ENCODE measurements at regions not wholly inside any gene's neighbourhood (a gene's known extent, or its start where the extent isn't known, plus 50 kb on each side); places are given as distances from the start of the nearest gene placed in this dataset.
"Not testable (repeated sequence)": the region's sequence is repeated elsewhere in the genome, so short reads cannot be mapped to it uniquely, and the experiment has no call there.

GRCh38 chr12:31906557-31907301 is 52.5 kb upstream of the RESF1 start:
- no peak overlapping the region for H3K4me3 ChIP-seq (ENCODE audit: low read depth, low read length)
- TF ChIP-seq, protein P1, sequence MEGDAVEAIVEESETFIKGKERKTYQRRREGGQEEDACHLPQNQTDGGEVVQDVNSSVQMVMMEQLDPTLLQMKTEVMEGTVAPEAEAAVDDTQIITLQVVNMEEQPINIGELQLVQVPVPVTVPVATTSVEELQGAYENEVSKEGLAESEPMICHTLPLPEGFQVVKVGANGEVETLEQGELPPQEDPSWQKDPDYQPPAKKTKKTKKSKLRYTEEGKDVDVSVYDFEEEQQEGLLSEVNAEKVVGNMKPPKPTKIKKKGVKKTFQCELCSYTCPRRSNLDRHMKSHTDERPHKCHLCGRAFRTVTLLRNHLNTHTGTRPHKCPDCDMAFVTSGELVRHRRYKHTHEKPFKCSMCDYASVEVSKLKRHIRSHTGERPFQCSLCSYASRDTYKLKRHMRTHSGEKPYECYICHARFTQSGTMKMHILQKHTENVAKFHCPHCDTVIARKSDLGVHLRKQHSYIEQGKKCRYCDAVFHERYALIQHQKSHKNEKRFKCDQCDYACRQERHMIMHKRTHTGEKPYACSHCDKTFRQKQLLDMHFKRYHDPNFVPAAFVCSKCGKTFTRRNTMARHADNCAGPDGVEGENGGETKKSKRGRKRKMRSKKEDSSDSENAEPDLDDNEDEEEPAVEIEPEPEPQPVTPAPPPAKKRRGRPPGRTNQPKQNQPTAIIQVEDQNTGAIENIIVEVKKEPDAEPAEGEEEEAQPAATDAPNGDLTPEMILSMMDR (IDR thresholded peaks at IDR 0.05; ENCODE audit: insufficient read depth, low read depth, low read length, missing control alignments), result no peak
- DNase-seq (ENCODE audit: low read depth), result peak; percentile 78

DNA sequence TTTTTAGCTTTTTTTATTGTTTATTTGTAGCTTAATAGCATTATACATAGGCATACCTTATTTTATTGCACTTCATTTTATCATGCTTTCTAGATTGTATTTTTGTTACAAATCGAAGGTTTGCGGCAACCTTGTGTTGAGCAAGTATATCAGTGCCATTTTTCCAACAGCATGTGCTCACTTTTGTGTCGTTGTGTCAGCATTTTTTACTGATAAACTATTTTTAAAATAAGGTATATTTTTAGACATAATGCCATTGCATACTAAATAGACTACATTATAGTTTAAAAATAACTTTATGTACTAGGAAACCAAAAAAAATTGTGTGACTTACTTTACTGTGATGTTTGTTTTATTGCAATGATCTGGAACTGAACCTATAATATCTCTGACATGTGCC is 56.2 kb upstream of the RESF1 start:
- H3K4me3 ChIP-seq (ENCODE audit: low read depth, low read length), result no peak overlapping the region
- DNase-seq (ENCODE audit: low read depth), result no peak
- TF ChIP-seq, protein P1 (IDR thresholded peaks at IDR 0.05; ENCODE audit: insufficient read depth, low read depth, low read length, missing control alignments), result no peak

DNA sequence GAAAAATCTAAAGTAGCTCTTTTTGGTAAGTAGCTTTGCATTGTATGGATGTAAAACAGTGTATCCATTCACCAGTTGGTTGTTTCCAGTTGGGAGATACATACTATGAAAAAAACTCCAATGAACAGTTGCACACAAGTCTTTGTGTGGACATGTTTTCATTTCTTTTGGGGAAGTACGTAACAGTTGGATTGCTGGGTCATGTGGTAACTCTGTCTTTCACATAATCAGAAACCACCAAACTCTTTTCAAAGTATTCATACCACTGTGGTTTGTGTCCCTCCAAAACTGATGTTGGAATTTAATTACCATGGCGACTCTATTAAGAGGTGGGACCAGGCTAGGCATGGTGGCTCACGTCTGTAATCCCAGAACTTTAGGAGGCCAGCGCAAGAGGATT is 58.9 kb upstream of the RESF1 start:
- no peak overlapping the region for H3K4me3 ChIP-seq (ENCODE audit: low read depth, low read length)
- peak; percentile 28 for DNase-seq (ENCODE audit: low read depth)
- TF ChIP-seq, protein P1 (IDR thresholded peaks at IDR 0.05; ENCODE audit: insufficient read depth, low read depth, low read length, missing control alignments), result no peak

DNA sequence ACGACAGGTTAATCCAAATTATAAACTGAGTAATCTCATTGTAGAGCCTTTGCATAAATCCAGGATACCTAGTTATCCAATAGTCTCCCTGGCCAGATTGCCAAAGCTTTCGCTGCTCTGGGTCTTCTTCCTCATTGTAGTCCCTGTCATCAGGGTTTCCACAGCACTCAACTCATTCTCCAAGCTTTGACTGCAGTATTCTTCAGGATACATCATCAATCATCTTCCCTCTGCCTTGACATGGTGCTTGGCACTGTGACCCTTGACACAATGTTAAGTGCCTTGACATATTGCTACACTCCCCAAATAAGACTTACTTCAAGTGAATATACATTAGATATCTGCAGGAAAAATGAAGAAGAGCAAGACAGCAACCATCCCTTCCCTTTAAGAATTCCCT is 60.1 kb upstream of the RESF1 start:
- no peak overlapping the region for H3K4me3 ChIP-seq (ENCODE audit: low read depth, low read length)
- DNase-seq (ENCODE audit: low read depth), result no peak
- TF ChIP-seq, protein P1 (IDR thresholded peaks at IDR 0.05; ENCODE audit: insufficient read depth, low read depth, low read length, missing control alignments), result no peak

DNA sequence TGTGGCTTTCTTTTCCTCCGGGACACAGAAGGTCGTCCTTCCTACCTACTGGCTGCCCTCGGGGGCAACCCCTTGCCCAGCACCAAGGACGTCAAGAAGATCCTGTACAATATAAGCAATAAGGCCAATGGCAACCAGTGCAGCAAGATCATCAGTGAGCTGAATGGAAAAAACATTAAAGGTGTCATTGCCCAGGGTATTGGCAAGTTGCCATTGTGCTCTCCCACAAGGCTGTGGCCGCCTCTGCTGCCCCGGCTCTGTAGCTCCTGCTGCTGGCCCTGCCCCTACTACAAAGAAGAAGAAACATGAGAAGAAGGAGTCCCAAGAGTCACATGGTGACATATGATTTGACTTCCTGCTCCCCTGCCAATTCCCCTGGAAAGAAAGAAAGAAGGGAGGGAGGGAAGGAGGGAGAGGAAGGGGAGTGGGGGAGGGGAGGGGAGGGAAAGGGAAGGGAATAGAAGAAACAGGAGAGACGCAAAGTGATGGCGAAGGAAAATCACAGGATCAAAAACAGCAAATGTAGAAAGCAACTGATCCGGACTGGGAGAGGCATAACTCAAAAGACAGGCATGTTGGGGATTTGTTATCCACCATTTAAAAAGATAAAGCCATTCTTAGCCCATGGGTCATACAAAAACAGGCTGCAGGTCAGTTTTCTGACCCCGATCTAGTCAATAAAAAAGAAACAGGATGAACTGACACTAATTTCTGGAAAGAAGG is 61.3 kb upstream of the RESF1 start:
- TF ChIP-seq, protein P1 (IDR thresholded peaks at IDR 0.05; ENCODE audit: insufficient read depth, low read depth, low read length, missing control alignments), result no peak
- peak; percentile 84 for DNase-seq (ENCODE audit: low read depth)
- H3K4me3 ChIP-seq (ENCODE audit: low read depth, low read length), result peak overlapping the region; percentile 51

GRCh38 chr12:31897092-31897491 is 62.1 kb upstream of the RESF1 start:
- peak overlapping the region; percentile 51 for H3K4me3 ChIP-seq (ENCODE audit: low read depth, low read length)
- not testable (repeated sequence) for DNase-seq (ENCODE audit: low read depth)

GRCh38 chr12:31896514-31897039 is 62.6 kb upstream of the RESF1 start:
- TF ChIP-seq, protein P1 (IDR thresholded peaks at IDR 0.05; ENCODE audit: insufficient read depth, low read depth, low read length, missing control alignments), result no peak
- H3K4me3 ChIP-seq (ENCODE audit: low read depth, low read length), result peak overlapping the region; percentile 51
- peak; percentile 99 for DNase-seq (ENCODE audit: low read depth)
